ENCODE measurements at regions not wholly inside any gene's neighbourhood (a gene's known extent, or its start where the extent isn't known, plus 50 kb on each side); places are given as distances from the start of the nearest gene placed in this dataset.

- TF ChIP-seq, protein P1, sequence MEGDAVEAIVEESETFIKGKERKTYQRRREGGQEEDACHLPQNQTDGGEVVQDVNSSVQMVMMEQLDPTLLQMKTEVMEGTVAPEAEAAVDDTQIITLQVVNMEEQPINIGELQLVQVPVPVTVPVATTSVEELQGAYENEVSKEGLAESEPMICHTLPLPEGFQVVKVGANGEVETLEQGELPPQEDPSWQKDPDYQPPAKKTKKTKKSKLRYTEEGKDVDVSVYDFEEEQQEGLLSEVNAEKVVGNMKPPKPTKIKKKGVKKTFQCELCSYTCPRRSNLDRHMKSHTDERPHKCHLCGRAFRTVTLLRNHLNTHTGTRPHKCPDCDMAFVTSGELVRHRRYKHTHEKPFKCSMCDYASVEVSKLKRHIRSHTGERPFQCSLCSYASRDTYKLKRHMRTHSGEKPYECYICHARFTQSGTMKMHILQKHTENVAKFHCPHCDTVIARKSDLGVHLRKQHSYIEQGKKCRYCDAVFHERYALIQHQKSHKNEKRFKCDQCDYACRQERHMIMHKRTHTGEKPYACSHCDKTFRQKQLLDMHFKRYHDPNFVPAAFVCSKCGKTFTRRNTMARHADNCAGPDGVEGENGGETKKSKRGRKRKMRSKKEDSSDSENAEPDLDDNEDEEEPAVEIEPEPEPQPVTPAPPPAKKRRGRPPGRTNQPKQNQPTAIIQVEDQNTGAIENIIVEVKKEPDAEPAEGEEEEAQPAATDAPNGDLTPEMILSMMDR (IDR thresholded peaks at IDR 0.05), result no peak
- TF ChIP-seq EP300 (IDR thresholded peaks at IDR 0.05), result no peak
These were observed 390.4 kb downstream of the TSN start for GRCh38 chr2:122145856-122146255.
